Stomach (tissue), 4 donors: ENCODE measurements at regions not wholly inside any gene's neighbourhood (a gene's known extent, or its start where the extent isn't known, plus 50 kb on each side); places are given as distances from the start of the nearest gene placed in this dataset.
"Not testable (repeated sequence)": the region's sequence is repeated elsewhere in the genome, so short reads cannot be mapped to it uniquely, and the experiment has no call there.

Source experiments
- CTCF ChIP-seq, 7 experiments: fragments of 450-650 bp in 4 of 7; fragments of 200-600 bp in 3 of 7; sonication (generic) in 3 of 7; IDR thresholded peaks; one replicate each; pipeline ENCODE4 v1.5.1; 2016 to 2019; ENCODE audit warnings: antibody characterized with exemption in 7 of 7, control low read depth in 2 of 7, mild to moderate bottlenecking in 1 of 7
- POLR2A ChIP-seq, 4 donors: fragments of 450-650 bp; IDR thresholded peaks; one replicate each; pipeline ENCODE4 v1.6.1; 2016; ENCODE audit warnings: antibody characterized with exemption in 4 of 4, control low read depth in 2 of 4, mild to moderate bottlenecking in 1 of 4, moderate library complexity in 1 of 4

DNA sequence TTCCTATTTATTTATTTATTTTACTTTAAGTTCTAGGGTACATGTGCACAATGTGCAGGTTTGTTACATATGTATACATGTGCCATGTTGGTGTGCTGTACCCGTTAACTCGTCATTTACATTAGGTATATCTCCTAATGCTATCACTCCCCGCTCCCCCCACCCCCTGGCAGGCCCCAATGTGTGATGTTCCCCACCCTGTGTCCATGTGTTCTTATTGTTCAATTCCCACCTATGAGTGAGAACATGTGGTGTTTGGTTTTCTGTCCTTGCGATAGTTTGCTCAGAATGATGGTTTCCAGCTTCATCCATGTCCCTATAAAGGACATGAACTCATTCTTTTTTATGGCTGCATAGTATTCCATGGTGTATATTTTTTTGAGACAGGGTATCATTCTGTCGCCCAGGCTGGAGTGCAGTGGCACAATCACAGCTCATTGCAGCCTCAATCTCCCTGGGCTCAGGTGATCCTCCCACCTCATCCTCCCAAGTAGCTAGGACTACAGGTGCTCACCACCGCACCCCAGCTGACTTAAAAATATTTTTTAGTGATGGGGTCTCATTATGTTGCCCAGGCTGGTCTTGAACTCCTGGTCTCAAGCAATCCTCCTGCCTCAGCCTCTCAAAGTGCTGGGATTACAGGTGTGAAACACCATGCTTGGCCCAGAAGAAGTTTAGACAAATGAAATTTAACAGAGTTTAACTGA is 140.6 kb downstream of the NPIPB5 start:
- not testable (repeated sequence) for TF ChIP-seq POLR2A, CTCF (IDR thresholded peaks at IDR 0.05)
